K562 (cell line): ENCODE measurements at regions not wholly inside any gene's neighbourhood (a gene's known extent, or its start where the extent isn't known, plus 50 kb on each side); places are given as distances from the start of the nearest gene placed in this dataset.

Experiments used
- ATAC-seq: fragments of 200-7000 bp; cut with Tn5 transposase; 3 replicates; pipeline ENCODE4 v1.9.1; 2020; ENCODE audit warnings: moderate library complexity
- BruUV-seq: library from RNA; stranded (reverse); fragments of 400-500 nt; replicated peaks from 2 replicates; lab custom pipeline; 2021; lab: Mats Ljungman, UMichigan
- CTCF ChIA-PET: fragments of 300-600 bp; formaldehyde crosslinking; extraction: SDS; loops from one replicate; lab custom pipeline; 2021; ENCODE audit warnings: low intra/inter-chr PET ratio; lab: Yijun Ruan, JAX
- POLR2A ChIA-PET: fragments of 300-600, 350-650 bp; sonication (Branson Sonifier 250); formaldehyde crosslinking; extraction: SDS; loops from one replicate; lab custom pipeline; 2021; ENCODE audit warnings: antibody characterized with exemption, inconsistent platforms; lab: Yijun Ruan, JAX
- DNase-seq, 4 experiments: peaks; one replicate each; pipeline versions ENCODE4 v3.0.0 to v3.0.0-alpha.2; 2011 to 2018; ENCODE audit warnings: low spot score in 3 of 4, mixed read lengths in 3 of 4; ENCODE audit errors: extremely low read depth in 1 of 4
- FAIRE-seq: peaks from 2 replicates; lab custom pipeline; 2011; peaks lifted over from hg19 to GRCh38; lab: Jason Lieb, UNC
- H2AFZ ChIP-seq: 2 replicates; pipeline ENCODE4 v1.6.0; 2011; ENCODE audit warnings: low read depth, low read length, control low read depth, inconsistent platforms
- H3K27ac ChIP-seq: fragments of 200-600 bp; 3 replicates; pipeline ENCODE4 v1.8.0; 2011; ENCODE audit warnings: low read depth, mild to moderate bottlenecking, control low read depth, inconsistent platforms, low read length, moderate library complexity, mixed read lengths; ENCODE audit errors: extremely low read depth
- H3K27me3 ChIP-seq, 2 experiments: fragments of 300-600 bp in 1 of 2; 2 replicates in 1 of 2; 3 replicates in 1 of 2; pipeline versions ENCODE4 v1.6.0 to v1.8.0; 2011; ENCODE audit warnings: inconsistent platforms in 2 of 2, low read length in 2 of 2, mild to moderate bottlenecking in 1 of 2, mixed read lengths in 1 of 2, moderate library complexity in 1 of 2; ENCODE audit not compliant: control insufficient read depth in 2 of 2, insufficient read depth in 2 of 2
- H3K36me3 ChIP-seq: fragments of 300-600 bp; 3 replicates; pipeline ENCODE4 v1.8.0; 2011; ENCODE audit warnings: mild to moderate bottlenecking, low read length, inconsistent platforms; ENCODE audit not compliant: control insufficient read depth, insufficient read depth
- H3K4me1 ChIP-seq, 2 experiments: fragments of 200-600 bp in 1 of 2; replicated peaks in 1 of 2; 2 replicates in 1 of 2; 3 replicates in 1 of 2; pipeline versions ENCODE4 v1.5.1 to v1.8.0; 2011; ENCODE audit warnings: inconsistent platforms in 2 of 2, low read length in 2 of 2, mild to moderate bottlenecking in 1 of 2, mixed read lengths in 1 of 2, moderate library complexity in 1 of 2; ENCODE audit not compliant: control insufficient read depth in 2 of 2, insufficient read depth in 2 of 2
- H3K4me2 ChIP-seq: 2 replicates; pipeline ENCODE4 v1.6.1; 2011; ENCODE audit warnings: low read length, control low read depth, inconsistent platforms, mixed read lengths; ENCODE audit not compliant: insufficient read depth
- H3K4me3 ChIP-seq: fragments of 200-600 bp; sonication (generic), shearing (Covaris generic); 2 replicates; pipeline ENCODE4 v1.5.1; 2016; ENCODE audit warnings: control low read depth, inconsistent platforms
- H3K79me2 ChIP-seq: fragments of 200-600 bp; 3 replicates; pipeline ENCODE4 v1.8.0; 2011; ENCODE audit warnings: low read length, inconsistent platforms; ENCODE audit not compliant: control insufficient read depth, insufficient read depth
- H3K9ac ChIP-seq, 2 experiments: 2 replicates each; pipeline versions ENCODE4 v1.6.0 to v1.6.1; 2011; ENCODE audit warnings: low read depth in 2 of 2, low read length in 2 of 2, control low read depth in 1 of 2, inconsistent platforms in 1 of 2, mild to moderate bottlenecking in 1 of 2, mixed read lengths in 1 of 2; ENCODE audit not compliant: insufficient read depth in 1 of 2
- H3K9me1 ChIP-seq: one replicate; pipeline ENCODE4 v1.6.0; 2011; ENCODE audit warnings: inconsistent platforms, mild to moderate bottlenecking, low read length, moderate library complexity; ENCODE audit not compliant: control insufficient read depth, insufficient read depth
- H3K9me3 ChIP-seq: replicated peaks from 2 replicates; pipeline ENCODE4 v1.5.1; 2011; ENCODE audit warnings: low read depth, low read length, inconsistent platforms; ENCODE audit not compliant: control insufficient read depth, insufficient read depth
- H4K20me1 ChIP-seq: replicated peaks from 2 replicates; pipeline ENCODE4 v1.6.1; 2011; ENCODE audit warnings: low read length, inconsistent platforms, mixed read lengths; ENCODE audit not compliant: control insufficient read depth, insufficient read depth
- CBX8 ChIP-seq: fragments of 200-600 bp; sonication (generic); IDR thresholded peaks from 2 replicates; pipeline ENCODE4 v1.6.1; 2012; ENCODE audit warnings: borderline replicate concordance, mixed run types, low read depth, mild to moderate bottlenecking, moderate library complexity, mixed read lengths, low read length, control low read depth, inconsistent platforms; ENCODE audit not compliant: poor library complexity, severe bottlenecking; ENCODE audit errors: extremely low read depth
- CCNT2 ChIP-seq: IDR thresholded peaks from 2 replicates; pipeline ENCODE4 v1.6.1; 2011; ENCODE audit warnings: borderline replicate concordance, low read depth, mild to moderate bottlenecking, moderate library complexity, mixed read lengths, low read length; ENCODE audit not compliant: insufficient read length; ENCODE audit errors: extremely low read depth
- CTBP1 ChIP-seq: fragments of 450-650 bp; IDR thresholded peaks from 2 replicates; pipeline ENCODE4 v1.6.1; 2016; ENCODE audit warnings: borderline replicate concordance
- EP300 ChIP-seq: IDR thresholded peaks from 2 replicates; pipeline ENCODE4 v1.6.1; 2012; ENCODE audit warnings: low read length, improper control_type of control experiment
- HDAC2 ChIP-seq: fragments of 450-650 bp; IDR thresholded peaks from 2 replicates; pipeline ENCODE4 v1.6.1; 2016; ENCODE audit warnings: mild to moderate bottlenecking
- HDAC3 ChIP-seq: fragments of 450-650 bp; IDR thresholded peaks from 2 replicates; pipeline ENCODE4 v1.6.1; 2018; ENCODE audit warnings: borderline replicate concordance, mild to moderate bottlenecking, moderate library complexity; ENCODE audit not compliant: partially characterized antibody
- MEIS2 ChIP-seq: fragments of 450-650 bp; IDR thresholded peaks from 2 replicates; pipeline ENCODE4 v1.6.1; 2014; ENCODE audit warnings: mild to moderate bottlenecking; ENCODE audit not compliant: partially characterized antibody
- NFE2L1 ChIP-seq: fragments of 450-650 bp; IDR thresholded peaks from 2 replicates; pipeline ENCODE4 v1.6.1; 2016; ENCODE audit warnings: missing genetic modification characterization, low read depth, mild to moderate bottlenecking, missing compliant biosample characterization, moderate library complexity, borderline replicate concordance
- POLR2AphosphoS5 ChIP-seq: IDR thresholded peaks from 2 replicates; pipeline ENCODE4 v1.6.1; 2011; ENCODE audit warnings: mild to moderate bottlenecking, low read depth, low read length, moderate library complexity; ENCODE audit not compliant: control insufficient read depth, insufficient read depth
- PRPF4 ChIP-seq: fragments of 200-400 bp; formaldehyde crosslinking; IDR thresholded peaks from one replicate; pipeline ENCODE4 v1.6.1; 2017; ENCODE audit warnings: low read length, low read depth, mild to moderate bottlenecking; ENCODE audit not compliant: insufficient read depth, poor library complexity, severe bottlenecking
- RBM14 ChIP-seq: fragments of 200-400 bp; formaldehyde crosslinking; IDR thresholded peaks from 2 replicates; pipeline ENCODE4 v1.6.1; 2018; ENCODE audit warnings: low read depth, mild to moderate bottlenecking, low read length, moderate library complexity, borderline replicate concordance; ENCODE audit not compliant: insufficient read depth
- RBM25 ChIP-seq: fragments of 200-400 bp; formaldehyde crosslinking; IDR thresholded peaks from 2 replicates; pipeline ENCODE4 v1.6.1; 2018; ENCODE audit warnings: low read length, low read depth, moderate library complexity; ENCODE audit not compliant: severe bottlenecking
- SMAD4 ChIP-seq: fragments of 250-450 bp; sonication (Bioruptor Pico); conservative IDR thresholded peaks from 2 replicates; pipeline ENCODE4 v1.8.0; 2021; ENCODE audit warnings: inconsistent platforms, mild to moderate bottlenecking, moderate library complexity
- SRSF9 ChIP-seq: fragments of 200-400 bp; formaldehyde crosslinking; IDR thresholded peaks from 2 replicates; pipeline ENCODE4 v1.6.1; 2017; ENCODE audit warnings: low read depth, low read length, borderline replicate concordance
- YY1 ChIP-seq, 3 experiments: IDR thresholded peaks; 2 replicates each; pipeline ENCODE4 v1.6.1; 2011; ENCODE audit warnings: low read length in 2 of 3, mild to moderate bottlenecking in 2 of 3, moderate library complexity in 2 of 3, borderline replicate concordance in 1 of 3, control low read depth in 1 of 3, low read depth in 1 of 3; ENCODE audit not compliant: insufficient read depth in 3 of 3, insufficient replicate concordance in 2 of 3, control insufficient read depth in 1 of 3, insufficient read length in 1 of 3; ENCODE audit errors: extremely low read depth in 1 of 3
- ZNF311 ChIP-seq: fragments of 250-450 bp; sonication (Bioruptor Pico); IDR thresholded peaks from 2 replicates; pipeline ENCODE4 v1.4.0; 2020; ENCODE audit warnings: mild to moderate bottlenecking, moderate library complexity
- in situ Hi-C: fragments of 300-500 bp; cut with MboI; formaldehyde crosslinking; loops from 4 replicates; pipeline ENCODE4 v1.15.0; 2018; ENCODE audit warnings: inconsistent platforms, mixed read lengths
- intact Hi-C: fragments of 100-400 bp; cut with micrococcal nuclease; formaldehyde crosslinking; loops from 2 replicates; pipeline ENCODE4 v1.14.2; 2022

DNA sequence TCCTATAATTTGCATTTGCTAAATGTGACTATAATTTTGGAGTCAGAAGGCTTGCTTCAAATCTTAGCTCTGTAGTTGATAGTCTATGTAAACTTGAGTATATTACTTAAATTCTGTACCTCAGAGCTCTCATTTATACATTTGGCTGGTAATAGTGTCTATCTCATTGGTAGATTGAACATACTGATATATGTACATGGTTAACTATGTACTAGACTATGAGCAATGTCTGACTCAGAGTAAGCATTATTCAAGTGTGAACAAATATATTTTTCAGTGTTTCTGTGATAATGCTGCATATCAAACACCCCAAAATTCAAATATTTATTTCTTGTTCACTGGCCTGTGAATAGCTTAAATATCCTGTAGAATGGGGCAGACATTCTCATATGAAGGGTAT, 1568.9 kb upstream of the PABPC4L start:
- Histone ChIP-seq H3K36me3 (no peaks in the 10 kb centered on the region), H3K4me3 (no peak overlapping the region), H2AFZ (no peak overlapping the region), H3K4me1 (no peaks in the 10 kb centered on the region), H3K27me3 (no peaks in the 10 kb centered on the region), H3K9ac (no peak overlapping the region), H3K9me1 (no peaks in the 10 kb centered on the region), H3K4me2 (no peak overlapping the region), H3K79me2 (no peaks in the 10 kb centered on the region), H4K20me1 (no peaks in the 10 kb centered on the region), H3K27ac (no peak overlapping the region), H3K9me3 (no peaks in the 10 kb centered on the region)
- ATAC-seq (no peak), DNase-seq (no peak), FAIRE-seq (no peak)
- BruUV-seq, result no TSS peak
- in situ Hi-C loops (no loop called here), intact Hi-C loops (no loop called here)
- TF ChIP-seq HDAC3, result no peak
- TF ChIP-seq HDAC2, result no peak
- TF ChIP-seq ZNF311, result no peak
- no peak for TF ChIP-seq RBM25
- TF ChIP-seq MEIS2, result no peak
- TF ChIP-seq PRPF4, result no peak
- no peak for TF ChIP-seq RBM14
- no peak for TF ChIP-seq EP300
- TF ChIP-seq CTBP1, result no peak
- no peak for TF ChIP-seq POLR2AphosphoS5
- no peak for TF ChIP-seq SMAD4 (CRISPR knock-in tag)
- no peak for TF ChIP-seq NFE2L1
- TF ChIP-seq YY1 (IDR thresholded peaks at IDR 0.05; ENCODE audit: borderline replicate concordance in 1 of 3, control insufficient read depth in 1 of 3, extremely low read depth in 1 of 3, insufficient read depth in 3 of 3, insufficient read length in 1 of 3, insufficient replicate concordance in 2 of 3, low read depth in 1 of 3, low read length in 2 of 3), result no peak
- TF ChIP-seq CBX8, result no peak
- no peak for TF ChIP-seq CCNT2
- TF ChIP-seq SRSF9, result no peak
- ChIA-PET POLR2A (no interaction called here), CTCF (no interaction called here)
